ENCODE measurements at regions not wholly inside any gene's neighbourhood (a gene's known extent, or its start where the extent isn't known, plus 50 kb on each side); places are given as distances from the start of the nearest gene placed in this dataset.
A peak's percentile ranks its signal among the peaks of the same experiment; 100 is the strongest.

GRCh38 chr5:27328480-27328879, 290.1 kb upstream of the CDH9 start:
- Histone ChIP-seq H3K36me3 (ENCODE audit: control insufficient read depth in 1 of 2, insufficient read depth in 2 of 2, low read depth in 1 of 2, low read length in 2 of 2) (no peaks in the 10 kb centered on the region), H3K9me3 (ENCODE audit: control insufficient read depth, low read length) (no peaks in the 10 kb centered on the region), H2BK12ac (ENCODE audit: low read length in 2 of 2) (no peak overlapping the region), H3K9ac (ENCODE audit: low read length) (no peak overlapping the region), H3K23ac (ENCODE audit: low read length in 2 of 2) (no peak overlapping the region), H2BK120ac (ENCODE audit: low read depth, low read length) (no peak overlapping the region), H4K91ac (ENCODE audit: low read length) (no peak overlapping the region), H2AK5ac (ENCODE audit: low read length, severe bottlenecking) (no peak overlapping the region), H3K4me1 (ENCODE audit: control insufficient read depth, insufficient read depth, low read depth, low read length) (no peaks in the 10 kb centered on the region), H3K79me1 (replicated peaks; ENCODE audit: low read length, poor library complexity, severe bottlenecking) (no peaks in the 10 kb centered on the region), H4K8ac (ENCODE audit: low read length) (no peak overlapping the region), H3K4me2 (ENCODE audit: low read length, poor library complexity, severe bottlenecking) (no peak overlapping the region), H3K4me3 (ENCODE audit: insufficient read depth in 1 of 2, low read depth in 1 of 2, low read length in 2 of 2) (no peak overlapping the region), H2AFZ (ENCODE audit: low read depth, low read length) (no peak overlapping the region), H3K27ac (ENCODE audit: low read length, poor library complexity, severe bottlenecking) (no peak overlapping the region), H3K18ac (ENCODE audit: low read depth in 1 of 2, low read length in 2 of 2) (no peak overlapping the region), H3K4ac (ENCODE audit: low read depth in 1 of 2, low read length in 2 of 2) (no peak overlapping the region), H3K27me3 (ENCODE audit: control insufficient read depth in 1 of 2, insufficient read depth in 1 of 2, low read length in 2 of 2) (no peaks in the 10 kb centered on the region), H3K14ac (ENCODE audit: low read length in 2 of 2) (no peak overlapping the region), H2BK5ac (ENCODE audit: low read depth, low read length, poor library complexity, severe bottlenecking) (no peak overlapping the region), H2BK15ac (ENCODE audit: low read depth, poor library complexity, severe bottlenecking) (no peak overlapping the region)
- 13% methylated on average over 3 of the region's 4 CpGs for WGBS
- DNase-seq, result peak; percentile 87

- H4K91ac ChIP-seq (ENCODE audit: low read length), result no peak overlapping the region
- H2AFZ ChIP-seq (ENCODE audit: low read depth, low read length), result no peak overlapping the region
- no peak overlapping the region for H3K4ac ChIP-seq (ENCODE audit: low read depth in 1 of 2, low read length in 2 of 2)
- no peaks in the 10 kb centered on the region for H3K36me3 ChIP-seq (ENCODE audit: control insufficient read depth in 1 of 2, insufficient read depth in 2 of 2, low read depth in 1 of 2, low read length in 2 of 2)
- H3K4me1 ChIP-seq (ENCODE audit: control insufficient read depth, insufficient read depth, low read depth, low read length), result no peaks in the 10 kb centered on the region
- no peak overlapping the region for H3K4me3 ChIP-seq (ENCODE audit: insufficient read depth in 1 of 2, low read depth in 1 of 2, low read length in 2 of 2)
- no peak overlapping the region for H3K14ac ChIP-seq (ENCODE audit: low read length in 2 of 2)
- H2AK5ac ChIP-seq (ENCODE audit: low read length, severe bottlenecking), result no peak overlapping the region
- no peak overlapping the region for H2BK12ac ChIP-seq (ENCODE audit: low read length in 2 of 2)
- no peak overlapping the region for H3K18ac ChIP-seq (ENCODE audit: low read depth in 1 of 2, low read length in 2 of 2)
- no peak overlapping the region for H2BK120ac ChIP-seq (ENCODE audit: low read depth, low read length)
- no peak overlapping the region for H3K27ac ChIP-seq (ENCODE audit: low read length, poor library complexity, severe bottlenecking)
- DNase-seq, result peak; percentile 17
- H2BK15ac ChIP-seq (ENCODE audit: low read depth, poor library complexity, severe bottlenecking), result no peak overlapping the region
- H3K4me2 ChIP-seq (ENCODE audit: low read length, poor library complexity, severe bottlenecking), result no peak overlapping the region
- no peak overlapping the region for H4K8ac ChIP-seq (ENCODE audit: low read length)
- no peak overlapping the region for H3K9ac ChIP-seq (ENCODE audit: low read length)
- H3K23ac ChIP-seq (ENCODE audit: low read length in 2 of 2), result no peak overlapping the region
- no peaks in the 10 kb centered on the region for H3K27me3 ChIP-seq (ENCODE audit: control insufficient read depth in 1 of 2, insufficient read depth in 1 of 2, low read length in 2 of 2)
- no peaks in the 10 kb centered on the region for H3K9me3 ChIP-seq (ENCODE audit: control insufficient read depth, low read length)
- H3K79me1 ChIP-seq (replicated peaks; ENCODE audit: low read length, poor library complexity, severe bottlenecking), result no peaks in the 10 kb centered on the region
- H2BK5ac ChIP-seq (ENCODE audit: low read depth, low read length, poor library complexity, severe bottlenecking), result no peak overlapping the region
Observed at GRCh38 chr5:27325513-27325912, 287.1 kb upstream of the CDH9 start.

GRCh38 chr5:27318701-27319100, 280.3 kb upstream of the CDH9 start:
- no peak overlapping the region for H2BK15ac ChIP-seq (ENCODE audit: low read depth, poor library complexity, severe bottlenecking)
- no peak overlapping the region for H3K4me3 ChIP-seq (ENCODE audit: insufficient read depth in 1 of 2, low read depth in 1 of 2, low read length in 2 of 2)
- H3K4ac ChIP-seq (ENCODE audit: low read depth in 1 of 2, low read length in 2 of 2), result no peak overlapping the region
- H3K23ac ChIP-seq (ENCODE audit: low read length in 2 of 2), result no peak overlapping the region
- no peak overlapping the region for H3K4me2 ChIP-seq (ENCODE audit: low read length, poor library complexity, severe bottlenecking)
- no peak overlapping the region for H4K91ac ChIP-seq (ENCODE audit: low read length)
- H3K18ac ChIP-seq (ENCODE audit: low read depth in 1 of 2, low read length in 2 of 2), result peak overlapping the region in 1 of 2 experiments; percentile 33
- H3K36me3 ChIP-seq (ENCODE audit: control insufficient read depth in 1 of 2, insufficient read depth in 2 of 2, low read depth in 1 of 2, low read length in 2 of 2), result no peaks in the 10 kb centered on the region
- H2AK5ac ChIP-seq (ENCODE audit: low read length, severe bottlenecking), result no peak overlapping the region
- H3K27ac ChIP-seq (ENCODE audit: low read length, poor library complexity, severe bottlenecking), result no peak overlapping the region
- WGBS, result 95% methylated on average over 4 of the region's 4 CpGs
- H3K9me3 ChIP-seq (ENCODE audit: control insufficient read depth, low read length), result no peaks in the 10 kb centered on the region
- no peak overlapping the region for H3K14ac ChIP-seq (ENCODE audit: low read length in 2 of 2)
- no peak overlapping the region for H4K8ac ChIP-seq (ENCODE audit: low read length)
- no peak overlapping the region for H3K9ac ChIP-seq (ENCODE audit: low read length)
- H3K27me3 ChIP-seq (ENCODE audit: control insufficient read depth in 1 of 2, insufficient read depth in 1 of 2, low read length in 2 of 2), result no peaks in the 10 kb centered on the region
- DNase-seq, result peak; percentile 13
- H2AFZ ChIP-seq (ENCODE audit: low read depth, low read length), result no peak overlapping the region
- H2BK5ac ChIP-seq (ENCODE audit: low read depth, low read length, poor library complexity, severe bottlenecking), result no peak overlapping the region
- H2BK12ac ChIP-seq (ENCODE audit: low read length in 2 of 2), result peak overlapping the region in 1 of 2 experiments; percentile 23
- peaks cover 2% of the 10 kb centered on the region for H3K4me1 ChIP-seq (ENCODE audit: control insufficient read depth, insufficient read depth, low read depth, low read length)
- H2BK120ac ChIP-seq (ENCODE audit: low read depth, low read length), result no peak overlapping the region
- no peaks in the 10 kb centered on the region for H3K79me1 ChIP-seq (replicated peaks; ENCODE audit: low read length, poor library complexity, severe bottlenecking)

GRCh38 chr5:27316271-27316650, 277.9 kb upstream of the CDH9 start:
- H2BK120ac ChIP-seq (ENCODE audit: low read depth, low read length), result no peak overlapping the region
- H4K8ac ChIP-seq (ENCODE audit: low read length), result no peak overlapping the region
- peak overlapping the region in 1 of 2 experiments; percentile 33 for H3K4me3 ChIP-seq (ENCODE audit: insufficient read depth in 1 of 2, low read depth in 1 of 2, low read length in 2 of 2)
- no peak overlapping the region for H3K18ac ChIP-seq (ENCODE audit: low read depth in 1 of 2, low read length in 2 of 2)
- H4K91ac ChIP-seq (ENCODE audit: low read length), result no peak overlapping the region
- H2BK15ac ChIP-seq (ENCODE audit: low read depth, poor library complexity, severe bottlenecking), result no peak overlapping the region
- 0% methylated on average over 2 of the region's 2 CpGs for WGBS
- H3K23ac ChIP-seq (ENCODE audit: low read length in 2 of 2), result no peak overlapping the region
- H2BK12ac ChIP-seq (ENCODE audit: low read length in 2 of 2), result no peak overlapping the region
- H3K27ac ChIP-seq (ENCODE audit: low read length, poor library complexity, severe bottlenecking), result peak overlapping the region; percentile 95
- H3K79me1 ChIP-seq (replicated peaks; ENCODE audit: low read length, poor library complexity, severe bottlenecking), result no peaks in the 10 kb centered on the region
- no peak overlapping the region for H2AFZ ChIP-seq (ENCODE audit: low read depth, low read length)
- no peaks in the 10 kb centered on the region for H3K27me3 ChIP-seq (ENCODE audit: control insufficient read depth in 1 of 2, insufficient read depth in 1 of 2, low read length in 2 of 2)
- no peak overlapping the region for H3K14ac ChIP-seq (ENCODE audit: low read length in 2 of 2)
- no peak overlapping the region for H3K4ac ChIP-seq (ENCODE audit: low read depth in 1 of 2, low read length in 2 of 2)
- peak; percentile 72 for DNase-seq
- no peak overlapping the region for H3K9ac ChIP-seq (ENCODE audit: low read length)
- H3K9me3 ChIP-seq (ENCODE audit: control insufficient read depth, low read length), result no peaks in the 10 kb centered on the region
- no peaks in the 10 kb centered on the region for H3K36me3 ChIP-seq (ENCODE audit: control insufficient read depth in 1 of 2, insufficient read depth in 2 of 2, low read depth in 1 of 2, low read length in 2 of 2)
- H3K4me1 ChIP-seq (ENCODE audit: control insufficient read depth, insufficient read depth, low read depth, low read length), result peaks cover 2% of the 10 kb centered on the region
- H3K4me2 ChIP-seq (ENCODE audit: low read length, poor library complexity, severe bottlenecking), result no peak overlapping the region
- H2AK5ac ChIP-seq (ENCODE audit: low read length, severe bottlenecking), result no peak overlapping the region
- no peak overlapping the region for H2BK5ac ChIP-seq (ENCODE audit: low read depth, low read length, poor library complexity, severe bottlenecking)
